Keratinocyte (primary cell): ENCODE measurements at regions not wholly inside any gene's neighbourhood (a gene's known extent, or its start where the extent isn't known, plus 50 kb on each side); places are given as distances from the start of the nearest gene placed in this dataset.

Source experiments
- DNase-seq: peaks from one replicate; pipeline ENCODE4 v3.0.0-alpha.2; 2011; ENCODE audit warnings: low read depth, missing footprints, low spot score
- FAIRE-seq: peaks from 2 replicates; lab custom pipeline; 2011; peaks lifted over from hg19 to GRCh38; lab: Jason Lieb, UNC
- H2AFZ ChIP-seq: 2 replicates; pipeline ENCODE4 v1.6.0; 2012; ENCODE audit warnings: low read length, control low read depth, inconsistent platforms; ENCODE audit not compliant: control insufficient read depth
- H3K27ac ChIP-seq: 2 replicates; pipeline ENCODE4 v1.5.1; 2011; ENCODE audit warnings: low read length; ENCODE audit not compliant: control insufficient read depth, insufficient read depth
- H3K27me3 ChIP-seq: 3 replicates; pipeline ENCODE4 v1.6.0; 2011; ENCODE audit warnings: low read length; ENCODE audit not compliant: control insufficient read depth, insufficient read depth; ENCODE audit errors: extremely low read depth
- H3K36me3 ChIP-seq, 2 experiments: 2 replicates in 1 of 2; 3 replicates in 1 of 2; pipeline ENCODE4 v1.5.1; 2011; ENCODE audit warnings: low read length in 2 of 2, mild to moderate bottlenecking in 1 of 2; ENCODE audit not compliant: control insufficient read depth in 2 of 2, insufficient read depth in 2 of 2; ENCODE audit errors: extremely low read depth in 1 of 2
- H3K4me1 ChIP-seq: 3 replicates; pipeline ENCODE4 v1.5.1; 2011; ENCODE audit warnings: low read length; ENCODE audit not compliant: control insufficient read depth, insufficient read depth; ENCODE audit errors: extremely low read depth
- H3K4me2 ChIP-seq: 3 replicates; pipeline ENCODE4 v1.6.0; 2011; ENCODE audit warnings: low read depth, low read length; ENCODE audit not compliant: control insufficient read depth, insufficient read depth; ENCODE audit errors: extremely low read depth
- H3K4me3 ChIP-seq, 3 experiments: fragments of 200-600 bp in 1 of 3; sonication (generic) in 1 of 3; 2 replicates in 2 of 3; 3 replicates in 1 of 3; pipeline ENCODE4 v1.5.1; 2011 to 2016; ENCODE audit warnings: low read length in 3 of 3, mild to moderate bottlenecking in 3 of 3, control low read depth in 2 of 3, inconsistent platforms in 1 of 3, low read depth in 1 of 3, mixed read lengths in 1 of 3, mixed run types in 1 of 3, moderate library complexity in 1 of 3; ENCODE audit not compliant: control insufficient read depth in 2 of 3, insufficient read depth in 2 of 3; ENCODE audit errors: extremely low read depth in 1 of 3
- H3K79me2 ChIP-seq: 2 replicates; pipeline ENCODE4 v1.6.0; 2012; ENCODE audit warnings: low read length; ENCODE audit not compliant: control insufficient read depth, insufficient read depth
- H3K9ac ChIP-seq: 3 replicates; pipeline ENCODE4 v1.6.0; 2011; ENCODE audit warnings: low read length; ENCODE audit not compliant: control insufficient read depth, insufficient read depth; ENCODE audit errors: extremely low read depth
- H3K9me1 ChIP-seq: 3 replicates; pipeline ENCODE4 v1.6.0; 2011; ENCODE audit warnings: low read length; ENCODE audit not compliant: control insufficient read depth, insufficient read depth; ENCODE audit errors: extremely low read depth
- H3K9me3 ChIP-seq: 2 replicates; pipeline ENCODE4 v1.5.1; 2012; ENCODE audit warnings: low read depth, low read length; ENCODE audit not compliant: control insufficient read depth
- H4K20me1 ChIP-seq: 3 replicates; pipeline ENCODE4 v1.6.0; 2011; ENCODE audit warnings: low read length; ENCODE audit not compliant: control insufficient read depth, insufficient read depth; ENCODE audit errors: extremely low read depth
- EZH2 ChIP-seq: IDR thresholded peaks from one replicate; pipeline ENCODE4 v1.6.1; 2012; ENCODE audit warnings: inconsistent platforms, mild to moderate bottlenecking, low read length, moderate library complexity
- dilution Hi-C: fragments of 300-500 bp; cut with MboI; formaldehyde crosslinking; loops from one replicate; pipeline ENCODE4 v1.7.0; 2020; ENCODE audit warnings: low sequenced_read_pairs; ENCODE audit not compliant: extremely low pct_ligation_motif_present
- TF ChIP-seq, protein P1 (sequence below), 3 experiments: IDR thresholded peaks in 1 of 3; conservative IDR thresholded peaks in 1 of 3; optimal IDR thresholded peaks in 1 of 3; 2 replicates in 2 of 3; 3 replicates in 1 of 3; pipeline versions ENCODE3 to v1.5.1; 2011; ENCODE audit warnings: low read length in 3 of 3, mild to moderate bottlenecking in 3 of 3, moderate library complexity in 2 of 3, control low read depth in 1 of 3, inconsistent platforms in 1 of 3; ENCODE audit not compliant: insufficient read depth in 2 of 3; ENCODE audit errors: extremely low read depth in 1 of 3

DNA sequence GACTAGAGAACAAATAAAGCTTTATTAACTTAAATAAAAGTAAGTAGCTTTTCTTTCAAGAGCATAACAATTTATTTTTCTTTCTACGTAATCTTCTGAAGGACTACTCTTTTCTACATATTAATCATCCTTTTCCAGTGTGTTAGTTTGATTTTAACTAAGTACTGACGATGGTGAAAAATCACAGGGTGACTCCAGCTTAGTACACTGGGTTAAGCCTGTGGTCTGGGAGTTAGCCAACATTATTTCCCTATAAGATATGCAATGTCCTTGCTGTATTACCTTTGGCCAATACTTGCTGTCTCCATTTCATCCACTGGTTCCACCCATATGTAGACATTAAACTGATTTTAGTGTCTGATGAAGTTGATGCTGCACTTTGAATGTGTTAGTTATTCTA, 508.6 kb upstream of the SUCLG2 start:
- Histone ChIP-seq H3K36me3 (no peaks in the 10 kb centered on the region), H3K4me1 (no peaks in the 10 kb centered on the region), H3K79me2 (no peaks in the 10 kb centered on the region), H3K4me2 (no peak overlapping the region), H3K27me3 (no peaks in the 10 kb centered on the region), H2AFZ (no peak overlapping the region), H4K20me1 (no peaks in the 10 kb centered on the region), H3K4me3 (no peak overlapping the region), H3K9me3 (no peaks in the 10 kb centered on the region), H3K9ac (no peak overlapping the region), H3K9me1 (no peaks in the 10 kb centered on the region), H3K27ac (no peak overlapping the region)
- TF ChIP-seq, protein P1, sequence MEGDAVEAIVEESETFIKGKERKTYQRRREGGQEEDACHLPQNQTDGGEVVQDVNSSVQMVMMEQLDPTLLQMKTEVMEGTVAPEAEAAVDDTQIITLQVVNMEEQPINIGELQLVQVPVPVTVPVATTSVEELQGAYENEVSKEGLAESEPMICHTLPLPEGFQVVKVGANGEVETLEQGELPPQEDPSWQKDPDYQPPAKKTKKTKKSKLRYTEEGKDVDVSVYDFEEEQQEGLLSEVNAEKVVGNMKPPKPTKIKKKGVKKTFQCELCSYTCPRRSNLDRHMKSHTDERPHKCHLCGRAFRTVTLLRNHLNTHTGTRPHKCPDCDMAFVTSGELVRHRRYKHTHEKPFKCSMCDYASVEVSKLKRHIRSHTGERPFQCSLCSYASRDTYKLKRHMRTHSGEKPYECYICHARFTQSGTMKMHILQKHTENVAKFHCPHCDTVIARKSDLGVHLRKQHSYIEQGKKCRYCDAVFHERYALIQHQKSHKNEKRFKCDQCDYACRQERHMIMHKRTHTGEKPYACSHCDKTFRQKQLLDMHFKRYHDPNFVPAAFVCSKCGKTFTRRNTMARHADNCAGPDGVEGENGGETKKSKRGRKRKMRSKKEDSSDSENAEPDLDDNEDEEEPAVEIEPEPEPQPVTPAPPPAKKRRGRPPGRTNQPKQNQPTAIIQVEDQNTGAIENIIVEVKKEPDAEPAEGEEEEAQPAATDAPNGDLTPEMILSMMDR (optimal IDR thresholded peaks at IDR 0.05 in 1 of 3, IDR thresholded peaks at IDR 0.05 in 1 of 3, conservative IDR thresholded peaks at IDR 0.05 in 1 of 3; ENCODE audit: extremely low read depth in 1 of 3, insufficient read depth in 2 of 3, low read length in 3 of 3), result no peak
- TF ChIP-seq EZH2, result no peak
- DNase-seq, result no peak
- dilution Hi-C loops, result no loop called here
- FAIRE-seq, result no peak

DNA sequence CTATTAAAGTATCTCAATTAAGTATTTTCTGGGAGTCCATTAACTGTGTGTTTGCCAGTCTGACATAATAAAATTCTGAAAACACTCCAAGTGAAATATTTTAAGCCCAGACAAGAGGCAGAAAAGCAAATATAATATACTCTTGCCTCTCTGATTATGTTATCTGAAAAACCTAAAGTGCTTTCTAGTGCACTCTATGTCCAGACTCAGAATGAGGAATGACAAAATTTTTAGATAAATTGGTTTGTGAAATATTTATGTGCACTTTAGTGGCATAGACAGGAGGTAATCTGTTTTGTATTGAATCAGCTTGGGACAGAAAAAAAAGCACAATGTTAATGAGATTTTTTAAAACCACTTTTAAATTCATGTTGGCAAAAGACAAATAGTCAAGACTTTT, 508.2 kb upstream of the SUCLG2 start:
- Histone ChIP-seq H3K4me3 (no peak overlapping the region), H3K27me3 (no peaks in the 10 kb centered on the region), H2AFZ (no peak overlapping the region), H4K20me1 (no peaks in the 10 kb centered on the region), H3K27ac (no peak overlapping the region), H3K4me2 (no peak overlapping the region), H3K9me3 (no peaks in the 10 kb centered on the region), H3K79me2 (no peaks in the 10 kb centered on the region), H3K4me1 (no peaks in the 10 kb centered on the region), H3K36me3 (no peaks in the 10 kb centered on the region), H3K9ac (no peak overlapping the region), H3K9me1 (no peaks in the 10 kb centered on the region)
- TF ChIP-seq, protein P1 (optimal IDR thresholded peaks at IDR 0.05 in 1 of 3, IDR thresholded peaks at IDR 0.05 in 1 of 3, conservative IDR thresholded peaks at IDR 0.05 in 1 of 3; ENCODE audit: extremely low read depth in 1 of 3, insufficient read depth in 2 of 3, low read length in 3 of 3), result no peak
- no peak for TF ChIP-seq EZH2
- FAIRE-seq (no peak), DNase-seq (no peak)
- dilution Hi-C loops, result no loop called here
